ENCODE measurements at regions not wholly inside any gene's neighbourhood (a gene's known extent, or its start where the extent isn't known, plus 50 kb on each side); places are given as distances from the start of the nearest gene placed in this dataset.

GRCh38 chr4:65195002-65195401 lies 475.3 kb downstream of the EPHA5 start:
- no peak for DNase-seq (ENCODE audit: low read depth)
- no peak overlapping the region for H3K4me3 ChIP-seq (ENCODE audit: low read length)
- TF ChIP-seq CTCF (conservative IDR thresholded peaks at IDR 0.05; ENCODE audit: low read length), result no peak

GRCh38 chr4:65193985-65194384 lies 476.3 kb downstream of the EPHA5 start:
- TF ChIP-seq CTCF (conservative IDR thresholded peaks at IDR 0.05; ENCODE audit: low read length), result no peak
- no peak for DNase-seq (ENCODE audit: low read depth)
- H3K4me3 ChIP-seq (ENCODE audit: low read length), result no peak overlapping the region

- H3K4me3 ChIP-seq (ENCODE audit: low read length), result no peak overlapping the region
- DNase-seq (ENCODE audit: low read depth), result no peak
- no peak for TF ChIP-seq CTCF (conservative IDR thresholded peaks at IDR 0.05; ENCODE audit: low read length)
These were observed 479.5 kb downstream of the EPHA5 start for GRCh38 chr4:65190780-65191179.

GRCh38 chr4:65175585-65175984 lies 494.7 kb downstream of the EPHA5 start:
- TF ChIP-seq CTCF (conservative IDR thresholded peaks at IDR 0.05; ENCODE audit: low read length), result no peak
- no peak overlapping the region for H3K4me3 ChIP-seq (ENCODE audit: low read length)
- DNase-seq (ENCODE audit: low read depth), result no peak

GRCh38 chr4:65170768-65171514 lies 499.3 kb downstream of the EPHA5 start:
- TF ChIP-seq CTCF (conservative IDR thresholded peaks at IDR 0.05; ENCODE audit: low read length), result no peak
- H3K4me3 ChIP-seq (ENCODE audit: low read length), result no peak overlapping the region
- DNase-seq (ENCODE audit: low read depth), result no peak

GRCh38 chr4:65167719-65168118 lies 502.6 kb downstream of the EPHA5 start:
- no peak for TF ChIP-seq CTCF (conservative IDR thresholded peaks at IDR 0.05; ENCODE audit: low read length)
- no peak overlapping the region for H3K4me3 ChIP-seq (ENCODE audit: low read length)
- no peak for DNase-seq (ENCODE audit: low read depth)

- DNase-seq (ENCODE audit: low read depth), result no peak
- no peak overlapping the region for H3K4me3 ChIP-seq (ENCODE audit: low read length)
- no peak for TF ChIP-seq CTCF (conservative IDR thresholded peaks at IDR 0.05; ENCODE audit: low read length)
These were observed 518.1 kb downstream of the EPHA5 start for GRCh38 chr4:65152205-65152604.

Measured in AG10803 (cell line).